K562 (cell line): ENCODE measurements at regions not wholly inside any gene's neighbourhood (a gene's known extent, or its start where the extent isn't known, plus 50 kb on each side); places are given as distances from the start of the nearest gene placed in this dataset.

Experiments used
- ATAC-seq: fragments of 200-7000 bp; cut with Tn5 transposase; 3 replicates; pipeline ENCODE4 v1.9.1; 2020; ENCODE audit warnings: moderate library complexity
- BruUV-seq: library from RNA; stranded (reverse); fragments of 400-500 nt; replicated peaks from 2 replicates; lab custom pipeline; 2021; lab: Mats Ljungman, UMichigan
- CTCF ChIA-PET: fragments of 300-600 bp; formaldehyde crosslinking; extraction: SDS; loops from one replicate; lab custom pipeline; 2021; ENCODE audit warnings: low intra/inter-chr PET ratio; lab: Yijun Ruan, JAX
- POLR2A ChIA-PET: fragments of 300-600, 350-650 bp; sonication (Branson Sonifier 250); formaldehyde crosslinking; extraction: SDS; loops from one replicate; lab custom pipeline; 2021; ENCODE audit warnings: antibody characterized with exemption, inconsistent platforms; lab: Yijun Ruan, JAX
- DNase-seq, 4 experiments: peaks; one replicate each; pipeline versions ENCODE4 v3.0.0 to v3.0.0-alpha.2; 2011 to 2018; ENCODE audit warnings: low spot score in 3 of 4, mixed read lengths in 3 of 4; ENCODE audit errors: extremely low read depth in 1 of 4
- FAIRE-seq: peaks from 2 replicates; lab custom pipeline; 2011; peaks lifted over from hg19 to GRCh38; lab: Jason Lieb, UNC
- H2AFZ ChIP-seq: 2 replicates; pipeline ENCODE4 v1.6.0; 2011; ENCODE audit warnings: low read depth, low read length, control low read depth, inconsistent platforms
- H3K27ac ChIP-seq: fragments of 200-600 bp; 3 replicates; pipeline ENCODE4 v1.8.0; 2011; ENCODE audit warnings: low read depth, mild to moderate bottlenecking, control low read depth, inconsistent platforms, low read length, moderate library complexity, mixed read lengths; ENCODE audit errors: extremely low read depth
- H3K27me3 ChIP-seq, 2 experiments: fragments of 300-600 bp in 1 of 2; 2 replicates in 1 of 2; 3 replicates in 1 of 2; pipeline versions ENCODE4 v1.6.0 to v1.8.0; 2011; ENCODE audit warnings: inconsistent platforms in 2 of 2, low read length in 2 of 2, mild to moderate bottlenecking in 1 of 2, mixed read lengths in 1 of 2, moderate library complexity in 1 of 2; ENCODE audit not compliant: control insufficient read depth in 2 of 2, insufficient read depth in 2 of 2
- H3K36me3 ChIP-seq: fragments of 300-600 bp; 3 replicates; pipeline ENCODE4 v1.8.0; 2011; ENCODE audit warnings: mild to moderate bottlenecking, low read length, inconsistent platforms; ENCODE audit not compliant: control insufficient read depth, insufficient read depth
- H3K4me1 ChIP-seq, 2 experiments: fragments of 200-600 bp in 1 of 2; replicated peaks in 1 of 2; 2 replicates in 1 of 2; 3 replicates in 1 of 2; pipeline versions ENCODE4 v1.5.1 to v1.8.0; 2011; ENCODE audit warnings: inconsistent platforms in 2 of 2, low read length in 2 of 2, mild to moderate bottlenecking in 1 of 2, mixed read lengths in 1 of 2, moderate library complexity in 1 of 2; ENCODE audit not compliant: control insufficient read depth in 2 of 2, insufficient read depth in 2 of 2
- H3K4me2 ChIP-seq: 2 replicates; pipeline ENCODE4 v1.6.1; 2011; ENCODE audit warnings: low read length, control low read depth, inconsistent platforms, mixed read lengths; ENCODE audit not compliant: insufficient read depth
- H3K4me3 ChIP-seq: fragments of 200-600 bp; sonication (generic), shearing (Covaris generic); 2 replicates; pipeline ENCODE4 v1.5.1; 2016; ENCODE audit warnings: control low read depth, inconsistent platforms
- H3K79me2 ChIP-seq: fragments of 200-600 bp; 3 replicates; pipeline ENCODE4 v1.8.0; 2011; ENCODE audit warnings: low read length, inconsistent platforms; ENCODE audit not compliant: control insufficient read depth, insufficient read depth
- H3K9ac ChIP-seq, 2 experiments: 2 replicates each; pipeline versions ENCODE4 v1.6.0 to v1.6.1; 2011; ENCODE audit warnings: low read depth in 2 of 2, low read length in 2 of 2, control low read depth in 1 of 2, inconsistent platforms in 1 of 2, mild to moderate bottlenecking in 1 of 2, mixed read lengths in 1 of 2; ENCODE audit not compliant: insufficient read depth in 1 of 2
- H3K9me1 ChIP-seq: one replicate; pipeline ENCODE4 v1.6.0; 2011; ENCODE audit warnings: inconsistent platforms, mild to moderate bottlenecking, low read length, moderate library complexity; ENCODE audit not compliant: control insufficient read depth, insufficient read depth
- H3K9me3 ChIP-seq: replicated peaks from 2 replicates; pipeline ENCODE4 v1.5.1; 2011; ENCODE audit warnings: low read depth, low read length, inconsistent platforms; ENCODE audit not compliant: control insufficient read depth, insufficient read depth
- H4K20me1 ChIP-seq: replicated peaks from 2 replicates; pipeline ENCODE4 v1.6.1; 2011; ENCODE audit warnings: low read length, inconsistent platforms, mixed read lengths; ENCODE audit not compliant: control insufficient read depth, insufficient read depth
- ARNT ChIP-seq, 2 experiments: fragments of 450-650 bp; IDR thresholded peaks; 2 replicates each; pipeline ENCODE4 v1.6.1; 2016; ENCODE audit warnings: mild to moderate bottlenecking in 1 of 2
- EP300 ChIP-seq: IDR thresholded peaks from 2 replicates; pipeline ENCODE4 v1.6.1; 2012; ENCODE audit warnings: low read length, improper control_type of control experiment
- FOXA1 ChIP-seq: fragments of 450-650 bp; IDR thresholded peaks from 2 replicates; pipeline ENCODE4 v1.6.1; 2016; ENCODE audit warnings: mild to moderate bottlenecking, borderline replicate concordance
- KDM2B ChIP-seq: fragments of 250-450 bp; sonication (Bioruptor Pico); IDR thresholded peaks from 2 replicates; pipeline ENCODE4 v1.8.0; 2021; ENCODE audit warnings: mild to moderate bottlenecking, moderate library complexity
- NCOR1 ChIP-seq: fragments of 450-650 bp; IDR thresholded peaks from 2 replicates; pipeline ENCODE4 v1.6.1; 2016; ENCODE audit warnings: mild to moderate bottlenecking, moderate library complexity
- PTBP1 ChIP-seq: fragments of 200-400 bp; formaldehyde crosslinking; IDR thresholded peaks from 2 replicates; pipeline ENCODE4 v1.6.1; 2017; ENCODE audit warnings: low read depth, low read length
- SIN3A ChIP-seq, 2 experiments: fragments of 150-350 bp in 1 of 2; IDR thresholded peaks; 2 replicates each; pipeline ENCODE4 v1.6.1; 2011 to 2016; ENCODE audit warnings: borderline replicate concordance in 2 of 2, low read depth in 2 of 2, low read length in 2 of 2, mild to moderate bottlenecking in 2 of 2, moderate library complexity in 2 of 2; ENCODE audit not compliant: control insufficient read depth in 1 of 2
- VEZF1 ChIP-seq: fragments of 200-800 bp; sonication (Bioruptor generic); IDR thresholded peaks from 2 replicates; pipeline ENCODE4 v1.6.1; 2017; ENCODE audit warnings: missing genetic modification characterization, missing compliant biosample characterization
- ZNF316 ChIP-seq: fragments of 450-650 bp; IDR thresholded peaks from 2 replicates; pipeline ENCODE4 v1.6.1; 2016
- WGBS: fragments of 100-300 bp; shearing (Covaris generic); methylation state at CpG from one replicate; pipeline ENCODE4 v1.1.6; 2016; ENCODE audit warnings: low coverage, mixed read lengths; ENCODE audit not compliant: insufficient coverage; ENCODE audit errors: missing lambda C conversion rate; 5-methylcytosine and 5-hydroxymethylcytosine counted together
- in situ Hi-C: fragments of 300-500 bp; cut with MboI; formaldehyde crosslinking; loops from 4 replicates; pipeline ENCODE4 v1.15.0; 2018; ENCODE audit warnings: inconsistent platforms, mixed read lengths
- intact Hi-C: fragments of 100-400 bp; cut with micrococcal nuclease; formaldehyde crosslinking; loops from 2 replicates; pipeline ENCODE4 v1.14.2; 2022
- TF ChIP-seq, protein P1 (sequence below): sonication (generic); formaldehyde crosslinking; IDR thresholded peaks from 2 replicates; pipeline ENCODE4 v1.5.0; 2020; ENCODE audit warnings: missing genetic modification reagents
- TF ChIP-seq, protein P2 (sequence below), 2 experiments: fragments of 450-650 bp; conservative IDR thresholded peaks; 2 replicates each; pipeline ENCODE4 v1.6.1; 2017; ENCODE audit warnings: mild to moderate bottlenecking in 2 of 2, moderate library complexity in 2 of 2

GRCh38 chr1:55376897-55377296, 161.7 kb upstream of the USP24 start:
- H3K4me1 ChIP-seq = no peaks in the 10 kb centered on the region
- WGBS = 0% methylated on average over 1 of the region's 1 CpG
- no peak overlapping the region for H3K4me3 ChIP-seq
- H3K36me3 ChIP-seq = no peaks in the 10 kb centered on the region
- no peak for FAIRE-seq
- H3K27ac ChIP-seq = no peak overlapping the region
- H2AFZ ChIP-seq = no peak overlapping the region
- H3K9me1 ChIP-seq = no peaks in the 10 kb centered on the region
- BruUV-seq = no TSS peak
- intact Hi-C loops (loop anchor here (5.0 kb wide), 2 partner anchors 515 to 1445 kb away; no protein-coding TSS in a partner anchor), in situ Hi-C loops (loop anchor here (10.0 to 25.0 kb wide), 2 partner anchors 108 to 1210 kb away; partner anchors contain the start of gene PLPP3)
- ATAC-seq = no peak
- H3K9ac ChIP-seq = no peak overlapping the region
- CTCF ChIA-PET = no interaction called here
- TF ChIP-seq NCOR1 = no peak
- TF ChIP-seq, protein P1, sequence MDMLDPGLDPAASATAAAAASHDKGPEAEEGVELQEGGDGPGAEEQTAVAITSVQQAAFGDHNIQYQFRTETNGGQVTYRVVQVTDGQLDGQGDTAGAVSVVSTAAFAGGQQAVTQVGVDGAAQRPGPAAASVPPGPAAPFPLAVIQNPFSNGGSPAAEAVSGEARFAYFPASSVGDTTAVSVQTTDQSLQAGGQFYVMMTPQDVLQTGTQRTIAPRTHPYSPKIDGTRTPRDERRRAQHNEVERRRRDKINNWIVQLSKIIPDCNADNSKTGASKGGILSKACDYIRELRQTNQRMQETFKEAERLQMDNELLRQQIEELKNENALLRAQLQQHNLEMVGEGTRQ (CRISPR knock-in tag) = no peak
- TF ChIP-seq PTBP1 = no peak
- TF ChIP-seq VEZF1 = no peak
- no peak for TF ChIP-seq ARNT (IDR thresholded peaks at IDR 0.05)
- no peak for TF ChIP-seq EP300
- no peak for TF ChIP-seq ZNF316
- no peak for TF ChIP-seq FOXA1
- TF ChIP-seq SIN3A (IDR thresholded peaks at IDR 0.05; ENCODE audit: borderline replicate concordance in 2 of 2, control insufficient read depth in 1 of 2, low read depth in 2 of 2, low read length in 2 of 2) = no peak
- TF ChIP-seq, protein P2, sequence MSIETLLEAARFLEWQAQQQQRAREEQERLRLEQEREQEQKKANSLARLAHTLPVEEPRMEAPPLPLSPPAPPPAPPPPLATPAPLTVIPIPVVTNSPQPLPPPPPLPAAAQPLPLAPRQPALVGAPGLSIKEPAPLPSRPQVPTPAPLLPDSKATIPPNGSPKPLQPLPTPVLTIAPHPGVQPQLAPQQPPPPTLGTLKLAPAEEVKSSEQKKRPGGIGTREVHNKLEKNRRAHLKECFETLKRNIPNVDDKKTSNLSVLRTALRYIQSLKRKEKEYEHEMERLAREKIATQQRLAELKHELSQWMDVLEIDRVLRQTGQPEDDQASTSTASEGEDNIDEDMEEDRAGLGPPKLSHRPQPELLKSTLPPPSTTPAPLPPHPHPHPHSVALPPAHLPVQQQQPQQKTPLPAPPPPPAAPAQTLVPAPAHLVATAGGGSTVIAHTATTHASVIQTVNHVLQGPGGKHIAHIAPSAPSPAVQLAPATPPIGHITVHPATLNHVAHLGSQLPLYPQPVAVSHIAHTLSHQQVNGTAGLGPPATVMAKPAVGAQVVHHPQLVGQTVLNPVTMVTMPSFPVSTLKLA (conservative IDR thresholded peaks at IDR 0.05) = no peak
- no peak for TF ChIP-seq KDM2B (CRISPR knock-in tag)
- POLR2A ChIA-PET = interaction anchor here (1.1 kb wide), 1 partner anchor 144 kb away, joined by 3 read pairs; no protein-coding TSS in a partner anchor
- no peak for DNase-seq
- H3K9me3 ChIP-seq = no peaks in the 10 kb centered on the region
- no peaks in the 10 kb centered on the region for H3K79me2 ChIP-seq
- H3K4me2 ChIP-seq = no peak overlapping the region
- H4K20me1 ChIP-seq = no peaks in the 10 kb centered on the region; the same call in 1 of the 2 replicates
- H3K27me3 ChIP-seq = no peaks in the 10 kb centered on the region
